ENCODE measurements at regions not wholly inside any gene's neighbourhood (a gene's known extent, or its start where the extent isn't known, plus 50 kb on each side); places are given as distances from the start of the nearest gene placed in this dataset.
A peak's percentile ranks its signal among the peaks of the same experiment; 100 is the strongest.

DNA sequence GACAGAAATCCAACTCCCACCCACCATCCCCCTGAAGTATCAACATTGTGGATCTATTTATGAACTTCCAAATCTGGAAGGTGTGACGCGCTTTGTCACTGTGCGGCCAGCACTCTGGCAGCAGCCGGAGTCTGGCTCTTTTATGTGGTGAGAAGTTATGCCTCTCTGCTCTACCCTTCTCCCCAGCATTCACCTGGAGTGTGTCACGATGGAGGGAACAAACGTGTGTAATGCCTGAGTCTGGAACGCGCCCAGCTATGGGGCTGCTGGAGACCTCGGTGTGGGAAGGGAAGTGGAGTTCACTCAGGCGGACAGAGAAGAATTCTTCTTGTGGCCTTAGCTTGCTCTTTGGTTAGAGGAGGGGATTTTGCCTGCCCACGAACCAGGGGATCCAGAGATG is 222.1 kb upstream of the RPL34 start:
- no peak for DNase-seq

DNA sequence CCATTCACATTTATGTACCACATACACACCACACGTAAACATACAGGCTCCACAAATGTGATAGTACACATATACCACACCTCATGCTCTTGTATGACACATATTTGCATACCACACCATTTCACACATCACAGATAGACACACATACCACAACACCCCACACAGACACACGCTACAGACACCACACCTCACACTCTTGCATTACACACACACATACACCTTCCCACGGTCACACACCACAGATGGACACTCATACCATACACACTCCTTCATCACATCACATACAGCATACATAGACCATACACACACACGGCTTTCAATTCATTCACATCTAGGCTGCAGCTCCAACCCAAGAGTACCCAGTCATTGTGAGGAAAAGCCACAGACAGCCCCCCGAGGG is 222.5 kb upstream of the RPL34 start:
- no peak for DNase-seq

DNA sequence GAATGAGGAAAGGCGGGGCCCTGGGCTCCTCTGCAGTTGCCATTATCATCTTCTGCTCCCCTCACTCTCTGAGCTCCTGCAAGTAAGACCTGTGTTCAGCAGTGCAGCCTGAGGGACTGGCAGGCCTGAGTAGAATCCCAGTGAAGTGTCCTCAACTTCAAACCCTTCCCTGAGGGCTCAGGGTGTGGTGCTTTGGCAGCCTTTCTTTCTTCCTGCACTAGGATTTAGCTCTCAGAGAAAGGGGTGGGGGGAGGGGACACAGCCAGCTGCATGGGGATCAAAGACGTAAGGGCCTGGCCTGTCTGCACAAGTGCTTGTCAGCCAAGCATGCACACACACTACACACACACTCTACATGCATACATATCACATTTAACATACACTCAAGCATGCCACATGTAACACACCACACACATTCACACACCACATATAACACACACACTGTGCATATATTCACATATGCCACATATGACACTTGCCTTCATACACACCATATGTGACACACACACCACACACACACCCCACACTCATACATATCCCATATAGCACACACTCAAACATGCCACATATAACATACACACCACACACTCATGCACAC is 223.4 kb upstream of the RPL34 start:
- DNase-seq: no peak

DNA sequence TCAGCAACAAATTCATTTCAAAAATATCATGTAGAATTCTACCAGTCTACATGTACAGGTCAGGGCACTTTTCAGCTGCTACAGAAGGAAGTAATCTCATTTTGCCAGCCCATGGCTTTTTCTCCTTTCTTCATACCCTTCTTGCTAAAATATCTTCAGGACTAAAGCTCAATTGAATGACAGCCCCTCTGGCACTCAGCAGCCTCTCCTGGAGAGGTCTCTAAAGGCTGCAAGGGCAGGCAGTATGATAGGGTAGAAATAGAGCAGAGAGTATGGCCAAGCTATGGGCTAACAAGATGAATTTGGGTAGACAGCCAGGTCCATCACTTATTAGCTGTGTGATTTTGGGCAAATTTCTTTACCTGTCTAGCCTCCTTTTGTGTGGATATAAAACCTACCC is 224.6 kb upstream of the RPL34 start:
- no peak for DNase-seq

DNA sequence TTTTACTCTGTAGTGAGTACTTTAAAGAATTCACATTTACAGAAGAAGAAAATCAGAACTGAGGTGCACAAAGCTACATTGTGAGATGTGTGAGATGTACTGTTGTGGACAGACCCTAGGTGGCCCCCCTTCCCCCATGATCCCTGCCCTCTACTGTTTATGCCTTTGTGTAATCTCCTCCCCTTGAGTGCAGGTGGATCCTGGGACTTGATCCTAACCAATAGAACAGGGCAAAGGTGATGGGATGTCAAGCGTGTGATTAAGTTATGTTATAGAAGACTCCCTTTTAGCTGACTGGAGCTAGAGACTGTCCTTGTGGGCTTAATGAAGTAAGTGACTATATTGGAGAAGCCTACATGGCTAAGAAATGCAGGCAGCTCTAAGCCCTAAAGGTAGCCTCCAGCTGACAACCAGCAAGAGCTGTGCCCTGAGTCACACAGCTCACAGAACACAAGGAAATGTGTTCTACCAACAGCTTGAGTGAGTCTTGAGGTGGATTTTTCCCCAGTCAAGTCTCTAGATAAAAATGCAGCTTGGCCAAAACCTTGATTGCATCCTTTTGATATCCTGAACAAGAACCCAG is 225.2 kb upstream of the LEF1 start:
- no peak for DNase-seq

DNA sequence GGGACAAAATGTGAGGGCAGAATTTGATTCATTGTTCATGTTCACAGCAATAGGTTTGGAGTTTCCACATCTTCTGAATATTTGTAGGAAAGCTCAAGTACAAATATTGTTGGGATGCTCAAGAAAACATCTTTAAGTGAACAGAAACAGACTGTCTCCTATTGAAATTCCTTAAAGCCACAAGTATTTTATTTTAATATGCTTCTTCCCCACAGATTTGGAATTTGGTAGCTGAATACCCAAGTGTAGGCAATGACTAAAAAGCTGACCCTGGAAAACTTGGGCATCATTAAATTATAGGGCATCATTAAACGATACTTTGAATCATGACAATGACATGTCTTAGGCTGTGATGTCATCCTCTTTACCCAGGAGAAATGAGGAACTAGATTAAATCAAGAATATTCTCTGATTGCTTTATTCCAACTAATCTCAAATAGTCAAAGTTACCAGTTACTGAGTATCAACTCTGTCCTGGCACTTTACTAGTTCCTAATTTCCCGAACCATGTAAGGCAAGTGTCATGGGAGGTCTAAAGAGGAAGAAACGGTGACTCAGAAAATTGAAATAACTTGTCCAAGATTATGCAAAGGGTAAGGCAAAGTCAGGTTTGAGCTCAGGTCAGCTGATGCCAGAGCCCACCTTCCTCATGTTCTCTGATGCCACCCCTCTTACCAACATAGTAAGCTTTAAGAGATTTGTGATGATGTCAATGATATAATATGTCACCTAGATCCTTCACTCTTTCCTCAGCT is 223.1 kb upstream of the LEF1 start:
- DNase-seq: no peak

DNA sequence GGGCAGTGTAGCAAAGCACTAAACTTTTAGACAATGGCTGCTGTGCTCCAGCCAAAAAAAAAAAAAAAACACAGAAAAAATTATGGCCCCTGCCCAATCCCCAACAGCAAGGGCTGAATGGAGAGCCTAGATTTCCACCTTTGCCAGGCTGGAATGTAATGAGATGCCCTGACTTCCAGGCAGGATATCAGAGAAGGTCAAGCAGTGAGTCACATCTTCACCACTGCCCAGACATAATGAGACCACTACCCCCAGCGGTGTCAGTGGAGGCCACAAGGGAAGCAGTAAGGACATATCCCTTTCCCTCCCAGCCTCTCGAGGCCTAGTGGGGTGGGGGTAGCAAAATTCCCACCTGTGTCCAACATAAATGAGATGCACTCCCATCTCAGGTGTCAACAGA is 216.3 kb upstream of the LEF1 start:
- DNase-seq: no peak

DNA sequence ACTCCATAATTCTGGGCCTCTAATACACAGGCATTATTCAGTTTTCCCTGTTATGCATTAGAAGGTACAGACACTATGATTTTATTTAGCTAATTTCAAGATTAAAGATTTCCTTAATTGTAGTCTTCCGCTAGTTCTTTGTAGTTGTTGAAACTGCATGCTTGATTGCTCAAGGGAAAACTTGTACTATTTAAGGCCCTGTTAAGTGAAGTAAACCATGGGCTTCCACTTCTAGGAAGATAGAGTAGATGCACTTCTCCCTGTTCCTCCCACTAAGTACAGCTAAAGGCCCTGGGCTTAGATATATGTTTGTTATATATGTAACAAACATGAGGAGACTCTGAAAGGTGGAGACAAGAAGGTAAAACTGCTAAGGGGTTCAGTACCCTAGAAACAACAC is 215.8 kb upstream of the LEF1 start:
- no peak for DNase-seq

DNA sequence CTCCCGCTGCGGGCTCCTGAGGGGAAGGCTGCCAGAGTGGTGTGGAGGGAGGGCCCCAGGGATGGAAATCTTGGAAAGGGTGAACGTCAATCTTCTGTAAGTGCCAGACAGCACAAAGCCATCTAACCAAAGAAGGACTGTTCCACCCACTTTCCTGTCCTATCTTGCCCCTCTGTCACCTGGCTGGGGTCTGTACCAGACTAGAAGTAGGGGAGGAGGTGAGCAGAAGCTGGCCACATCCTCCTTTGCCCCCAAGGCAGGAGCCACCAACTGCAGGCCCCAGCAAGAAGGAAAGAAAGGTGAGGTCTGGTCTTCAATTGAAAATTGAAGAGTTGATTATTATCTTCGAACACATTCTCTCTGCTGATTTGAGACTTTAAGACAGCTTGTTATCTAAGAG is 214.4 kb upstream of the LEF1 start:
- DNase-seq: no peak

DNA sequence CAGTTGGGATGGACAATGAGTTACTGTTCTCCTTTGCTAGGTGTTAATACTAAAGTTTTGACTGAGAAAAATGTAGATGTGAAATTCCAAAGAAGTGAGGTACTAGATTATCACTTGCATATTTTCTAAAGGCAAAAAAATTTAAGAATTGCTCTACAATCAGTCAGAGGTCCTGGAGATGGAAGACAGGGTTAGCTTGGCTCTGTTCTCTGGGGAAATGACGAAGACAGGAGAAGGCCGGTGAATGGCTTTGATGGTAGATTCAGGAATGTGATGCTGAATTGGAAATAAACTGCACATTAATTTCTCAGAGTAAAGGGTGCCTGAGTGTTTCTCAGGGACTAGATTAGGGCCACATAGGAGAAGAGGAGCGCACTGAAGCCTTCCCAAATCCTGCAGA is 214.0 kb upstream of the LEF1 start:
- DNase-seq: no peak

DNA sequence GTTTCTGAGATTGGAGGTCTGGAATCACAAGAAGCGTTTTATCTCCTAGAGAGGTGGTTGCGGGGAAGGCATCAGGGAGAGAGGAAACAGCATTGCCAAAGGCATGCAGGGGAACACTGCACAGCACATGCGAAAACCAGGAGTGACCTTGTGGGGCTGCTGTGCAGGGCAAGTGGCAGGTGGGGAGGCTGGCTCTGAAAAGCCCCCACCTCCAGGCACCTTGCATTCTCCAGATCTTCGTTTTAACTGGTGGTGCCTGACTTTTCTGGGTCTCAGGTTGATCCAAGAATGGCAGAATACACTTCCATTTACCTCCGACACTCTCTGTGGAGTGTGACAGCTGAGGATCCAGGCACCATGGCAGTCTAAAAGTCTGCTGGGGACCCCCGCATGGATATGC is 209.4 kb upstream of the LEF1 start:
- DNase-seq: no peak

DNA sequence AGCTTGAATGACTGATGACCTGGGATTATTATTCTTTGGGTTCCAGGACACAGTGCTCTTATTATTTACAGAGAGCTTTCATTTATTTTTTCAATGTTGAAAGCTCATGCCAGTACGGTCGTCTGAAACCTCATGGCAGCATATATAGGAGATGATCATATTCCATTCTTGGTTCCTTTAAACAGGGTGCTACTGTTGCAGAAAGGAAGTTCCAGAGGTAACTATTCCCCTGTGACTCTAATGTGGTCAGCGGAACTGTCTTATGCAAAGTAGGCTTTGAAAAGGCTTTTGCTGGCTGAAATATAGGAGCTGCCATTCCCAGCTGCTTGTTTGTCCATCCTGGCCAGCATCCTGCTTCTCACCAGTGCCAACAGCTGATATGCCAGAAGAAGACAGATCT is 208.3 kb upstream of the LEF1 start:
- DNase-seq: no peak

DNA sequence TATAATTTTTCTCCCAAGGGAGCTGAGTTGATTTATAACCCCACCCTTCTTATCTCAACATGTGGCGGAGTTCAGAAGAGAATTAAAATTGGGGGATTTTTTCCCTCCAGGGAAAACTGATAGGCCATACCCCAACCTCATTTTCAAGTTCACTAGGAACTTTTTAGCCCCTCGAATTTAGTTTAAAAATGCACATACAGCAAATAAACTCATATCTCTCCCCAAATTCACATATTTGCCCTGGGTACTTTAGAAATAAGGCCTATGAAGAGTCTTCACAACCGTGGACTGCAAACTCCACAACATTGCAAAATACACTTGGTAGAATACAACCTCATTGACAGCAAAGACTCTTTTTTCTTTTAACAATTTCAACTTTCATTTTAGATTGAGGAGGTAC is 206.7 kb upstream of the LEF1 start:
- no peak for DNase-seq

DNA sequence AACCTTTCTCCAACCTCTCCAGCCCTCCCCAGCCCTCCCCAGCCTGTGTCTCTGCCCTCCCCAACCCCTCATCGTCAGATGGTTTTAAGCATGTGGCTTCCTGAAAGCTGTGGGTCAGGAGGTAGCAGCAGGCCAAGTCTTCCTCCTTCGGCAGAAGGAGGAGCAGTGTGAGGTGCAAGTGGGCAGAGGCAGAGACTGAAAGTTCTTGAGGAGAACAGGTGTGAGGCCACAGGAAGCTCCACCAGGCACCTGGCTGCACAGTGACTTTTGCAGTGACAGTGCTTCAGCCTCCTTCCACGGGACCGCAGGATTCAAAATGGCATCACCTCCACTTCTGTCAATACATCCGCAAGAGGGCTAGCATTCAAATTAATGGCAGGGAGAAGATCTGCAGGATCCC is 203.9 kb upstream of the LEF1 start:
- peak in 1 of 2 experiments; percentile 17 for DNase-seq

DNA sequence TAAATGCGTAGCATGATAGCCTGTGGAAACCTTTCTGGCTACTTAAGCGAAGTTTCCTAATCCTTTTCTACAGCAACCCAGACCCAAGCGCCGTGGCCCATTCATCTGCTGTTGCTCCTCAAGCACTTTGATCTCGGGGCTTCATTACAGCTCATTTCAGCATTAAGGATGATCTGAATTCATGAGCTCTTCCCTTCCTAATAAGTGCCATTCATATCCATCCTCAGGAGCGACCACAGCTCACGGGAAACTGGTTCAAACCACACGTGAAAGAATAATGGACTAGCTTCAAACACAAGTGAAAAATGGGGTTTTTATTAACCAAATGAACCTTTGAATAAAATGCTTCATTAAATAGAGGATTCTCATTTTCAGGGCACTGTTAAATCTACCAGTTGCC is 202.6 kb upstream of the LEF1 start:
- no peak for DNase-seq

DNA sequence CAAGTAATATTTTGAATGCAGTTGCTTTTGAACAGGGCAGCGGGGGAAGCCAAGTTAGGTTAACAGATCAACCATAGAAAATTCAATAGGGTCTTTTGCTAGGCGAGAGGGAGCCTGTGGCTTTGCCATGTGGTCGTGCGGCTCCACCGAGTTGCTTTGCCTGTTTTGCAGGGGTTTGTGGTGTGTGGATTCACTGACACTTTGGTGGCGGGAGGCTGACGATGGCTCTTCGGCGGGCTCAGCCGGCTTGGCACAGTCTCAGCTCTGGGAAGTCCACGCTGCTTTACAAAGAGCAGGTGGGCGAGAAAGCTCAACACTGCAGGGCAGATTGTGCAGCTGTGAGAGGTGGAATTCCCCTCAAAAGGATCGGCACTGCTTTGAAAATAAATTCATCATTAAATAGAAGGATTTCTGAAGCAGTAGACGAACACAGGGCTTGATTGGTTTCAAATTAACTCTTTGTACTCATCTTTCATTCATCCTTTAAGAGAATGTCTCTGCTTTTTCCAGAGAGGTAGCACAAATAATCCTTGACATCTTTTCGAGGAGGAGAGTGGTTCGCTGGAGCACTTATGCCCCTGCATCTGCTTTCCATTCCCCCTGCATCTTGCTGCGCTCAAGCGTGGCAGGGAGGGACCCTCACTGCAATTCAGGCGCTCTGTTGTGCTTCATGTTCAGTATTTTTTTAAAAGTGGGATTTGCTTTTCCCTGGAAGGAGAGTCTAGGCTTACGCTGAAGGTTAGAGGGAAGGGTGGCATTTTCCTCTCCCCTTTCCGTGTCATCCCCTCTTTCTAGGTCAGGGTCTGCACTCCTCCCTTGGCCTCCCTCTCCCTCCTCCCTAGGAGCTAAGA is 201.8 kb upstream of the LEF1 start:
- DNase-seq: peak in 1 of 2 experiments; percentile 33

DNA sequence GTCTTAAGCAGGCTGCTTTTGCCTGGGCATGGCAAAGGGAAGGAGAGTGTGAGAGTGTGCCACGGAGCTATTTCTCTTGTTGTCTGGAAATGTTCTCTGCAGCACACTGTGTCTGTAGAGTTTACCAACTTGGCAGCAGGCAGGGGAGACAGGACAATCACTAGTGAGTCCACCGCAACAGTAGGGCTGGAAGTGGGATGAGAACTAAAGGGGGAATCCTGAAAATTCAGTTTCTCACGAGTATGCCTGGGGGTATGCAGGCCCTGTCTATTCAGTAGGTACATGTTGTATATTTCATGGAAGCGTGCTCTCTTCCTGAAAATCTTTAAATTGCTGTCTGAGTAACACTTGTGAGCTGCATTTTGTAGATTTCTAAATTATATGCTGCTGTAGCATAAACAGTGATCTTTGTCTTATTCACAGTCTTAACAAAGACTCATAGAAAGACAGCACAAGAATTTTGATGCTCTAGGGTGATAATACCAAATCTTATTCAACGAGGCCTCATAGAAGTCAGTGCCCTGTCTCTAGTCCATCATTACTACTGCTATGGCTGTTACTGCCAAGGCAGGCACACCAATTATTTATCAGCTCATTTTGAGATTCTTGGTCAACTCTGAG is 200.4 kb upstream of the LEF1 start:
- no peak for DNase-seq

DNA sequence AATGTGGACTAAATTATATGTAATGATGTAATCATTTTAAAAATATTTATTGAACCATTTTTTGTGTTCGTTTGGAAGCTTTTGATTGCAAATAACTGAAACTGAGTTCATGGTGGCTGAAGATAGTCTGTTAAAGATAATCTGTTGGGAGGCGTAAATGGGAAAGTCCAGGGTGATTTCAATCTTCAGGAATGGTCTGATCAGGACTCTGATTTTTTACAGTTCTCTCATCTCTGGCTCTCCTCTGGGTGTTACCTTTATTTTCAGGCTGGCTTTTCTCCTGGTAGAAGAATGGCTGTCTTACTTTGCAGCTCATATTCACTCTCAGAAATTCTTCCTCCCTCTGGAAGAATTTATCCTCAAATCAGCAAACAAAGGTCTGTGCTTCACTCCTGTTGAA is 199.0 kb upstream of the LEF1 start:
- DNase-seq: no peak

DNA sequence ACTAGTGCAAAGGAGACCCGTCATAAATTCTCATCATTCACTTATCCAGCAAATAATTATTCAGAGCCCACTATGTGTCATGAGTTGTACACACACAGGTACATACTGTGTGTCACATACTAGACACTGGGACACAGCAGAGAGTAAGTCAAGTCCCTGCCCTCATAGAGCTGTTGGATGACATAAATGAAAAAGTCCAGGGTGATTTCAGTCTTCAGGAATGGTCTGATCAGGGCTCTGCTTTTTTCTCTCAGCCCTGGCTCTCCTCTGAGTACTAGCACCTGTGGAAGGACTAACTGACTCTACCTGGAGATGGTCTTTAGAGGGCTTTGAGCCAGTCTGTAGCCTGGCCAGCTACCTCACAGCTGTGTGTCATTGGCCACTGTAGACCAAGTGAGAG is 198.0 kb upstream of the LEF1 start:
- no peak for DNase-seq

DNA sequence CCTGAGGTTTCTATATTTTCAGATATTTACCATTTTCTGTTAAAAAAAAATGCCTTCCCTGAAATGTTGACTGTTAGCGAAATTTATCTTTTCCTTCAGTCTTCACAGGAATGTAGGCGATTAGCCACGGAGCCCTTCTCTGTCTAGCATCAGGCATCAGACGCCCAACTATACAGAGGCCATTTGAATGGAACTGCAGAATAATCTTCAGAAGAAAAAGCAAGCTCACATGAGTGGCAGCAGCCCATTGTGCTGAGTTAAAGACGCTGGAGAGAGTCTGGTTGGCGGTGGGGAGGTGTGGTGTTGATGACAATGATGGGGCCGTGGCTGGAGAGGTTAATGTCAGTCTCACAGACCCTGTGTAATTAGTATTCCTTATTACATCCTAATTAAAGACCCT is 196.8 kb upstream of the LEF1 start:
- DNase-seq: no peak

DNA sequence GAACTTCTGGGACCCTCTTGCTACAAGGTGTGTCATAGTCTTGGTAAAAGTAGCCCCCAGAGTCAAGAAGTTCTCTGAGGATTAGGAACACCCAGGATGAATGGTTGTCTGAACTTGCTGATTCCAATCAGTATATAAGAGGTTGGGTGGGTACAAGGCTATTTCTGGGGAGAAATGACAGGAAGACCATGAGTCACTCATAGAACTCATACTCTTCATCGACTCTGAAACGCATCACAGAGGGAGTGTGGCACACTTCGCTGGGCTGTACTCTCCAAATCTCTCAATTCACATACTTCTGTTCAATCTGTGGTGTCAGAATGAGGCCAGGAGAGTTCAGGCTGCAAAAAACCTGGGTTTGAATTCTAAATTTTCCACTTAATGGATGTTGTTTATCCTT is 193.2 kb upstream of the LEF1 start:
- DNase-seq: no peak

DNA sequence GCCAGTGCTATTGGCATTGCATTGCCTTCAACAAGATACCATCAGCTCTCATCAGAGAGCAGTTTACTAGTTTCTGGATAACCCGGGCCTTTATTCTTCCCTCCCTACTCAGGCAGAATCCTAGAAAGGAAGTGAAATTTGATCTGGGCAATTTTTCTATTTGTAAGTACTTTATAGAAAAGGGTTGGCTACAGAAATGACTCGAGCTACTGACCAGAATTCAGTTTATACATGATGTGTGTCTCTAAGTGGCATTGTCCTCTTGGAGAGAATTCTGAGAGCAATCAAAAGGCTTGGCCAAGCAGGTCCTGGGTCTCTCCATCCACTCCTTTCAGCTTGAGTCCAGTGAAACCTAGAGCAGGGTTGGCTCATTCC is 192.7 kb upstream of the LEF1 start:
- DNase-seq: no peak

DNA sequence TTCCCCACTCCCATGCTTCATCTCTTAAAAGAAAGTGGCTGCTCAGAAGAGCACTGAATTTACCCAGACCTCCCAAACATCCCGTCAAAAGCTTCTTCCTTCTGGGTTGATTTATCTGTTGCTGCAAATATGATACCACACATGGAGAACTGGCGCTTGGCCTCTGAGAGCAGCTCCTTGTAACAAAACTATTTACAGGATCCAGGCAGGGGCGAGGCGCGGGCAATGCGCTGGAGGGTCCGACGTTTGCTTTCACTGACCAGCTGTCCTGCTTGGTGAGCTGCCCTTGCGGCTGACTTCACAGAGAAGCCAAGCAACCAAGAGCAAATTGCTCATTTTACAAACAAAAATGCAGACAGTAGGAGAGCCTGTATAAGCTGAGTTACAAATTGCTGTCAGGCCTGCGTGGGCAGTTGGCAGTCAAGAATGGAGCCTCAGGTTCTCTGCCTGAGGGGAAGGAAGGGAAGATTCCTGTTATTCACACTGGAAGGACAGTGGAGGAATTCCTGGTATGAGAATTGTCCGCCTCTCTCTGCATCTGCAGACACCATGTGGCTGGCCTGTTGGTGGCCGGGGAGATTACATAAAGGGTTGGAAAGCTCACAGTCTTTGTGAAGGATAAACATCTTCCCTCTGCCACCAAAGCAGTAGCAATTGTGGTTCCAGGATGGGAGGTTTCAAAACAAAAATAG is 192.2 kb upstream of the LEF1 start:
- no peak for DNase-seq
